ENCODE measurements at regions not wholly inside any gene's neighbourhood (a gene's known extent, or its start where the extent isn't known, plus 50 kb on each side); places are given as distances from the start of the nearest gene placed in this dataset.

GRCh38 chr6:103629613-103630012 lies 1230.1 kb downstream of the HACE1 start:
- DNase-seq (ENCODE audit: low read depth): no peak
- TF ChIP-seq, protein P1, sequence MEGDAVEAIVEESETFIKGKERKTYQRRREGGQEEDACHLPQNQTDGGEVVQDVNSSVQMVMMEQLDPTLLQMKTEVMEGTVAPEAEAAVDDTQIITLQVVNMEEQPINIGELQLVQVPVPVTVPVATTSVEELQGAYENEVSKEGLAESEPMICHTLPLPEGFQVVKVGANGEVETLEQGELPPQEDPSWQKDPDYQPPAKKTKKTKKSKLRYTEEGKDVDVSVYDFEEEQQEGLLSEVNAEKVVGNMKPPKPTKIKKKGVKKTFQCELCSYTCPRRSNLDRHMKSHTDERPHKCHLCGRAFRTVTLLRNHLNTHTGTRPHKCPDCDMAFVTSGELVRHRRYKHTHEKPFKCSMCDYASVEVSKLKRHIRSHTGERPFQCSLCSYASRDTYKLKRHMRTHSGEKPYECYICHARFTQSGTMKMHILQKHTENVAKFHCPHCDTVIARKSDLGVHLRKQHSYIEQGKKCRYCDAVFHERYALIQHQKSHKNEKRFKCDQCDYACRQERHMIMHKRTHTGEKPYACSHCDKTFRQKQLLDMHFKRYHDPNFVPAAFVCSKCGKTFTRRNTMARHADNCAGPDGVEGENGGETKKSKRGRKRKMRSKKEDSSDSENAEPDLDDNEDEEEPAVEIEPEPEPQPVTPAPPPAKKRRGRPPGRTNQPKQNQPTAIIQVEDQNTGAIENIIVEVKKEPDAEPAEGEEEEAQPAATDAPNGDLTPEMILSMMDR (IDR thresholded peaks at IDR 0.05; ENCODE audit: insufficient read depth, low read depth, low read length): no peak
- no peak overlapping the region for H3K4me3 ChIP-seq (ENCODE audit: low read depth, low read length)

GRCh38 chr6:103617642-103618041 lies 1242.1 kb downstream of the HACE1 start:
- TF ChIP-seq, protein P1 (IDR thresholded peaks at IDR 0.05; ENCODE audit: insufficient read depth, low read depth, low read length): no peak
- no peak for DNase-seq (ENCODE audit: low read depth)
- H3K4me3 ChIP-seq (ENCODE audit: low read depth, low read length): no peak overlapping the region

DNA sequence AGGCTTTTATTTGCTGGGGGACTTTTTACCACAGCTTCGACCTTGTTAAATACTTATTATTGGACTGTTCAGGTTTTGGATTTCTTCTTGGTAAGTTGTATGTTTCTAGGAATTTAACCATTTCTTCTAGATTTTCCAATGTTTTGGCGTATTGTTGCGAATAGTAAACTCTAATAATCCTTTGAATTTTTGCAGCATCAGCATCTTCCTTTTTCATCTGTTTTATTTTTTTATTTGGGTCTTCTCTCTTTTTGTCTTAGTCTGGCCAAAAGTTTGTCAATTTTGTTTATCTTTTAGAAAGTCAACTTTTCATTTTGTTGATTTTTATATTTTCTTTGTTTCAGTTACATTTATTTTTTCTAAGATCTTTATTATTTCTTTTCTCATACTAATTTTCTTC lies 1272.0 kb downstream of the HACE1 start:
- TF ChIP-seq, protein P1 (IDR thresholded peaks at IDR 0.05; ENCODE audit: insufficient read depth, low read depth, low read length): no peak
- DNase-seq (ENCODE audit: low read depth): no peak
- no peak overlapping the region for H3K4me3 ChIP-seq (ENCODE audit: low read depth, low read length)

- TF ChIP-seq, protein P1 (IDR thresholded peaks at IDR 0.05; ENCODE audit: insufficient read depth, low read depth, low read length): no peak
- no peak for DNase-seq (ENCODE audit: low read depth)
- H3K4me3 ChIP-seq (ENCODE audit: low read depth, low read length): no peak overlapping the region
Observed at GRCh38 chr6:103578115-103578514, 1281.6 kb downstream of the HACE1 start.

DNA sequence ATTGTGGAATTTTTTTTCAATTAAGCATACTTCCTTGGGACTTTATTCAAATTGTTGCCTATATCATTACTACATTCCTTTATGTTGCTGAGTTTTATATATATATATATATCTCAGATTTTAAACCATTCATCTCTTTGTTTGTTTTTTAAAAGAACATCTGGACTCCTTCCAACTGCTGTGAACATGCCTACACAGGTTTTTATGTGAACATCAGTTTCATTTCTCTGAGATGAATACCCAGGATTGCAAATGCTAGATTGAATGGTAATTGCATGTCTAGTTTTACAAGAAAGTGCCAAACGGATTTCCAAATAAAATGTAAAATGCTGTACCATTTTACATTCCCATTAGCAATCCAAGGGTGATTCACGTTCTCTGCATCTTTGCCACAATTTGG lies 1289.3 kb downstream of the HACE1 start:
- TF ChIP-seq, protein P1 (IDR thresholded peaks at IDR 0.05; ENCODE audit: insufficient read depth, low read depth, low read length): no peak
- no peak overlapping the region for H3K4me3 ChIP-seq (ENCODE audit: low read depth, low read length)
- no peak for DNase-seq (ENCODE audit: low read depth)

DNA sequence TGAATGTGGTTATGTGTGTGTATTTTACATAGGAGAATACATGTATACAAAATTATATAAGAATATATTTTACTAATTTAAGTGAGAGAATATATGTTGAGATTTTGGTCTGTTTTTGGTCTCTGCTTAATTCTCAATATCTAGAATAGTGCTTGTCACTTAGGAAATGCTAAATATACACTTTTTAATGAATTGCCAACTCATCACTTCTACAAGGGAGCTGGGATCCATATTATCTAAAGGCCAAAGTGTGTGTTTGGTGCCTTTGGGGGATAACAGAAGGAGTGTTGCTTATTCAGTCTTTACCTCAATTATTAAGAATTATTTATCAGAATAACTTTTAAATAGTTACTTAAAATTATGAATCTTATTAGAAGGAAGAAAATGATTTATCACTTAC lies 1304.8 kb downstream of the HACE1 start:
- DNase-seq (ENCODE audit: low read depth): no peak
- TF ChIP-seq, protein P1 (IDR thresholded peaks at IDR 0.05; ENCODE audit: insufficient read depth, low read depth, low read length): no peak
- no peak overlapping the region for H3K4me3 ChIP-seq (ENCODE audit: low read depth, low read length)

DNA sequence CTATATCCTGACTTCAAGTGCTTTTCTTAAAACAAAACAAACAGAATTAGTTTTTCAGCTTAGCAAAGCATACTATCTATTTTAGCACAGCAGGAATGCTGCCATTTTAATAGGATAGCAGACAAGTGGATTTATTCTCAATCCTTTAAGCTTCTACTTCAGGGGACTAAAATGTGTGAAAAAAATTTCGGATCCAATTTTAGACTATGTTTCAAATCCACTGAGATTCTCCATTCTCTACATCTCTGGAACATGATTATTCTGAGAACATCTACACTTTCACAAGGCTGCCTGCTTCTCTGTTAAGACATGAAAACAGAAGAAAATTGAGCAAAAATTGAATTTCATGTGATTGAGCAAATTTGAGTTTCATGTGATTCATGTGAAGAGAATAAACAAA lies 1321.3 kb downstream of the HACE1 start:
- no peak overlapping the region for H3K4me3 ChIP-seq (ENCODE audit: low read depth, low read length)
- TF ChIP-seq, protein P1 (IDR thresholded peaks at IDR 0.05; ENCODE audit: insufficient read depth, low read depth, low read length): no peak
- no peak for DNase-seq (ENCODE audit: low read depth)

Measured in fibroblast of villous mesenchyme (primary cell).